ENCODE measurements at regions not wholly inside any gene's neighbourhood (a gene's known extent, or its start where the extent isn't known, plus 50 kb on each side); places are given as distances from the start of the nearest gene placed in this dataset.

DNA sequence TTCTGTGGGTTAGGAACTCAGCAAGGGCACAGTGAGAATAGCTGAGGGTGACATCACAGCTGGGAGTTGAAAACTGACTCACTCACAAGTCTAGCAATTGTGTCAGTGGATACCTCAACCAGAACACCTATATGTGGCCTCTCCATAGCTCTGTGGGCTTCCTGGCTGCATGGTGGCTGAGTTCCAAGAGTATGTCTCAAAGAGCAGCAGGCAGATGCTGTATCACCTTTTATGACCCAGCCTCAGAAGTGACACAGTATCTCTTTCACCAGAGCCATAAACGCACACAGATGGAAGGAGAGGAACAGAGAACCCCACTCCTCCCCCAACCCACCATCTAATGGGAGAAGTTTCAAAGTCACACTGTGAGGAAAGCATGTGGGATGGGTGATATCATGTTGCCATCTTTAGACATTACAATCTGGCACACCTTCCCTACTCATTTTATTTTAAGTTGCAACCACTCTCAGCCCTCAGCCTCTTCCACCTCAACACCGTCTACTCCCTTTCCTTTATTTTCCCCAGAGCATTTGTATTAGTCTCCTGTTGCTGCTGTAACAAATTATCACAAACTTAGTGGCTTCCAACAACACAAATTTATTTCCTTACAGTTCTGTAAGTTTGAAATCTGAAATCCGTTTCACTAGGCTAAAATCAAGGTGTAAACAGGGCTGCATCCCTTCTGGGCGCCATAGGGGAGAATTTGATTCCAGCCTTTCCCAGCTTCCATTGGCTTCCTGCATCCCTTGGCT, 134.6 kb upstream of the SPATS2L start:
- in situ Hi-C loops (cut with HindIII; ENCODE audit: low sequenced_read_pairs): no loop called here

DNA sequence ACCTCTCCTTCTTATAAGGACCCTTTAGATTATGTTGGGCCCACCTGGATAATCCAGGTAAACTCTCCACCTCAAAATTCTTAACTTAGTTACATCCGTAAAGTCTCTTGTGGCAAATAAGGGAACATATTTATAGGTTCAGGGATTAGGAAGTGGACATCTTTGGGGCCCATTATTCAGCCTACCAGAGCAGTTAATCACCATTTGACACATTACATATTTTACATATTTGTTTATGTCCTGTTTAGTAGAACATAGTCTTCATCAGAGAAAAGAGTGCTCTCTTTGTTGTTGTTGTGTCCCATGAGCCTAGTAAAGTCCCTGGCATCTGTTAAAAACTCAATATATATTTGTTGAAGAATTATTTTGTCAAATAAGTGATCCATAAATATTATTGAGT, 134.0 kb upstream of the SPATS2L start:
- in situ Hi-C loops (cut with HindIII; ENCODE audit: low sequenced_read_pairs): no loop called here

DNA sequence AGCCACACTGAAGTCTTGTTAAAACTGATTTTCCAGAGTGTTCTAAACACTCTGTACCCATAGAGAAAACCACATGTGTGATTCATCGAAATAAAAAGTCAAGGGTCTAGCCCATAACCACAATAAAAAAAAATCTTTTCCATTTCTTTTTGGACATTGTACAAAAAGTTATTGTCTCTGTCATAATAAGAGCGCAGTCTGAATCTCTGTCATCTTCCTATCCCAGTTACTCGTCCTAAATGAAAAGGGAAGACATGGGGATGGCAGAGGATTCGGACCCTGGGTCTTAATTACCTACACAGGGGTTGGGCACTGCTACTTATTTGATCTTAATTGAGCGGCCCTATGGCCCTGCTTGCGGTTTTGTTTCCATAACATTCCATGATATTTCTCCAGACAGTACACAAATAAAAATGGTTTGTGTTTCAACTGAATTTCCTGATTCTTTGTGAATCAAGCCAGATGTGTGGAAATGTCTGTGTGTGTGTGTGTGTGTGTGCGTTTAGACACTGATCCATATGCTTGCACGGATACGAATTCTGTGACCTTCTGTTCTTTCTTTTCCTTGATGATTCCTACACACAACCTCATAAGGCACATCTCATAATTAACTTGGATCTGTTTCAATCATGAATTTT, 133.4 kb upstream of the SPATS2L start:
- in situ Hi-C loops (cut with HindIII; ENCODE audit: low sequenced_read_pairs): no loop called here

DNA sequence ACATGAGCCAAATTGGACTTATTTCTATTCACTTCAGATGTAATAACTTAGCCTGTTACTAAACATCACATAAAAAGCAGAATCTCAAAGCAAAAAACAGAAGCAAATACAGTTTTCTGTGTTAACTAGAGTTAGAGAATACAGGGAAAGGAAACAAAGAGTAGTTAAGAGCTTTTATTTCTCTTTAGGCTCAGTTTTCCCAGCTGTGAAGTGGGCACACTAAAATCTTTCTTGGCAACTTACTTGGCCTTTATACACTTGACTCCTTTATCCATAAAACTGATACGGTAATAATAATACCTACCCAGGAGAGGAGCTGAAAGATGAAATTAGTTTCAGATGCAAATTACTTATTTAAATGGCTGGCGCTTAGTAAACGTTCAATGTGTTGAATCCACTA, 132.8 kb upstream of the SPATS2L start:
- in situ Hi-C loops (cut with HindIII; ENCODE audit: low sequenced_read_pairs): no loop called here

DNA sequence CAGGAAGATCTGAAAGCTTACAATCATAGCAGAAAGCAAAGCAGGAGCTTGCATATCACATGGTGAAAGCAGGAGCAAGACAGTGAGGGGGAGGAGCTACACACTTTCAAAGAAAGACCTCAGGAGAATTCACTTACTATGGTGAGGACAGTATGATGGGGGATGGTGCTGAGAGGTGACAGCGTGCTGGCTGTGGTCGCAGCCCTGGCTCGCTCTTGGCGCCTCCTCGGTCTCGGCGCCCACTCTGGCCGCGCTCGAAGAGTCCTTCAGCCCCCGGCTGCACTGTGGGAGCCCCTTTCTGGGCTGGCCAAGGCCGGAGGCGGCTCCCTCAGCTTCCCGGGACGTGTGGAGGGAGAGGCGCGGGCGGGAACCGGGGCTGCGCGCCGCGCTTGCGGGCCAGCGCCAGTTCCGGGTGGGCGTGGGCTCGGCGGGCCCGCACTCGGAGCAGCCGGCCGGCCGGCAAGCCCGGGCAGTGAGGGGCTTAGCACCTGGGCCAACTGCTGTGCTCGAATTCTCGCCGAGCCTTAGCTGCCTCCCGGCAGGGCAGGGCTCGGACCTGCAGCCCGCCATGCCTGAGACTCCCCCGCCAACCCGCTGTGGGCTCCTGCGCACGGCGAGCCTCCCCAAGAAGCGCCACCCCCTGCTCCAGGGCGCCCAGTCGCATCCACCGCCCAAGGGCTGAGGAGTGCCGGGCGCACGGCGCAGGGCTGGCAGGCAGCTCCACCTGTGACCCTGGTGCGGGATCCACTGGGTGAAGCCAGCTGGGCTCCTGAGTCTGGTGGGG, 131.9 kb upstream of the SPATS2L start:
- in situ Hi-C loops (cut with HindIII; ENCODE audit: low sequenced_read_pairs): no loop called here

DNA sequence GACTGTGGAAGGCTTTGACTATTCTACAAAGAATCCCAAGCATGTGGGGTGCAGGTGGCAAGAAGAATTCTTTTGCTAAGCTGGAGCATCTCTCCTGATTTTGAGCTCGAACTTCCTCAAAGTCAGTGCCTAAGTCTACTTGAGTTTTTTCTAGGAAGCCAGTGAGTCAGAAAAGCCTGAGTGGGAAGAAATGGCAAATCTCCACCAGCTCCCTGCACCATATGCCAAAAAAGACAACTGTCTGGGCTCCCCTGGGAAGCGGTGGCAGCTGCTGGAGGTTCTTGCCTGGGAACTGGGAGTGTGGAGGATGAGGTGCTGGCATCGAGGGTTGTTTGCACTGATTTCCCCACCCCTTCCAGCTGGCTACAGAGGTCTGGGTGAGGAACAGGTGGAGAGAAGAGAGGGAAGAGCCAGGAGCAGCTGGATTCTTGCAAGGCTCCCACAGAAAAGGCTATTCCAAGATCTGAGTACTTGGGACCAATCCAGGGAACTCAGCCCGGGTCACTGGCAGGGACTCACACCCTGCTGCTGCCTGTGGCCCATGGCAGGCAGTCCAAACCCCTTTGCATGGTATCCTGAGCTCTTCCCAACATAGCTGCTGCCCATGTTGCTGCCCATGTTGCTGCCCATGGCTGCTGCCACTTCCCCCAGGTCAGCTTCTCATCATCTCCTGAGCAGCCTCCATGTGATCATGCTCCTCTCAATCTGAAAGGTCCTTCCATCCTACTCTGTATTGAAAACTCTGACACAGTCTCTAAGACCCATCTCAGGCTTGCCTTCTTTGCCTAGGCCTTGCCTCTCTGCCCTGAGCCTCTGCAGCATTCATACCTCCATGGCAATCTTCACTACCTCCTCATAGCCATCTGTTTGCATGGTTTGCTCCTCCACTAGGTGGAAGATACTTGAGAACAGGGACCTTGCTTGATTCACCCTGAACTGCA, 128.3 kb upstream of the SPATS2L start:
- in situ Hi-C loops (cut with HindIII; ENCODE audit: low sequenced_read_pairs): no loop called here

DNA sequence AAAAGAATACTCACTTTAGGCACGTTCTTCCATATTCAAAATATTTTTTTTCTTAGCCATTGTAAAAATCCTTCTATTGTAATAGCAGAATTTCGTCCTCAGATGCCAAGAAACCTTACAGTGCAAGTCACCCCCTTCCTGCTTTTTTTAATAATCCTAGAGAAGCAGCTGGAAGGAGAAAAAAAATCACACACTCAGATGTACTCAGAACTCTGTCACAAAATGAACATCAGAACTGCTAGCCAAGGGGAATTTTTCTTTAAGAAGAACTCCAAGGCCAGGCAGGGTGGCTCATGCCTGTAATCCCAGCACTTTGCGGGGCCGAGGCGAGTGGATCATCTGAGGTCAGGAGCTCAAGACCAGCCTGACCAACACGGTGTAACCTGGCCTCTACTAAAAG, 127.3 kb upstream of the SPATS2L start:
- in situ Hi-C loops (cut with HindIII; ENCODE audit: low sequenced_read_pairs): no loop called here

DNA sequence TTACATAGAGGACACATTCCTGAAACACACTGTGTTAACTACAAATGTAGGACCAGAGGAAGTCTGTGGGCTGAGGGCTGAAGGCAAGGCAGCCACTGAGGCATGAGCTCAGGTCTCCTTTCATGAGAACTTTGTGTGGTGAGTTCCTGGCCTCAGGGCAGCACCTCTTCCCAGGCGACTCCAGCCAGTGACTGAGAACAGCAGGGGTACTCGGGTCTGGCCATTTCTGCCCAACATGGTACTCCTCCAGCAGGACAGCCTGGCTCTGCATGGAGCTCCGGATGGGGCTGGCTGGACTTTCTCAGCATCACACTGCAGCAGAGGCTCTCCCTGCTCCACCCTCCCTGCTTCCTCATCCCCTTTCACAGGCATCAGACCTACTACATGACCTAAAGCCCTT, 125.5 kb upstream of the SPATS2L start:
- in situ Hi-C loops (cut with HindIII; ENCODE audit: low sequenced_read_pairs): no loop called here

DNA sequence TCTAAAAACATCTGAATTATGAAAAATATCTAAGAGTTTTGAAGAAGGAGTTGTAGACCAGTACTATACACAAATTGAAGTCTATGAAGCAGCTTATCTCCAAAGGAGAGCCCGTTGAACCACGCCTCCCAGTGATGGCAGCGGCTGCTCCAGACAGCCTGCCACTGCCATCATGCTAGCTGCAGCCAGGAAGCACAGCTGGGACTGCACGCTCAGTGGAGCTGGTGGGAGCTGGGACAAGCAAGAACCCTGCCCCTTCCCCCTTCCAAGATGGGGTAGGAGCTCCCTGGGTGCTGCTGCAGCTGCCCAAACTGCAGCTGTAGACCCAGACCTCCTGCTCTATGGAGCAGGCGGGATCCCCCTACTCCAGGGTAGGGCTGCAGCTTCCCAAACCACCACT, 124.7 kb upstream of the SPATS2L start:
- in situ Hi-C loops (cut with HindIII; ENCODE audit: low sequenced_read_pairs): no loop called here

DNA sequence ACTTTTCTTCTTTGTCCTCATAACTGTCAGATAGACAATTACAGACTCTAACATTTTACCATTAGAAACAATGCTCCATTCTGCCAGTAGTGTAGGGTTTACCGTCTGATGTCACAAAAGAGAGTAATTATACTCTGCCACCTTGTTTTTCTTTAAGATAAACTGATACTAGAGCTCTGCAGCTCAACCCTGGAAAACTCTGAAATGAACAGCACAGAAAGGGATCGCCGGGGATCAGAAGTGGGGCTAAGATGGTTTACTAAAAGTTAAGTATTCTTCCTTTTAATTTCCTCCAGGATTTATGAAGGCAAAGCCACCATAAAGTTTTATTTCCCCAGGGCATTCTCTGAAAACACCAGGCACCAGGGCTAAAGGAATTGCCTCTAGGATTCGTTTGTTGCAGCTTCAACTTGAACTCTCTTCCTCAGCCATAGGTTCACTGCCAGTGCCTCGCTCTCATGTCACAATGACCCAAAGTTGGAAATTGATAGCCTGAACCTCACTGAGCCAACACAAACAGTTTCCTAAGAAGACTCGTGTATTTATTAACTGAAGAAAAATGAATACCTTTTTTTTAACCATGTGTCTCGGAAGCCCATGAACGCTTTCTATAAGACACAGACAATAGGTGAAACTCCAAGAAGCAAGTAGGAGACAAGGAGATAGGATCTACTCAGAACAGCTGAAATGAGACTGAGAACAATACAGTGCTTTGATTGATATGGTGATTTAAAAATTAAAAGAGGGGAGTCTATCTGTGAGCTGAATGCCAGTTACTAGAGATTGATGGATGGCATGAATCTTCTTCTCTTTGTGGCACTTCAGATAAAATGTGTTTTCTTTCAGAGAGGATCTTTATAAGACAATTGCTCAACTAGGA, 121.5 kb upstream of the SPATS2L start:
- in situ Hi-C loops (cut with HindIII; ENCODE audit: low sequenced_read_pairs): no loop called here

DNA sequence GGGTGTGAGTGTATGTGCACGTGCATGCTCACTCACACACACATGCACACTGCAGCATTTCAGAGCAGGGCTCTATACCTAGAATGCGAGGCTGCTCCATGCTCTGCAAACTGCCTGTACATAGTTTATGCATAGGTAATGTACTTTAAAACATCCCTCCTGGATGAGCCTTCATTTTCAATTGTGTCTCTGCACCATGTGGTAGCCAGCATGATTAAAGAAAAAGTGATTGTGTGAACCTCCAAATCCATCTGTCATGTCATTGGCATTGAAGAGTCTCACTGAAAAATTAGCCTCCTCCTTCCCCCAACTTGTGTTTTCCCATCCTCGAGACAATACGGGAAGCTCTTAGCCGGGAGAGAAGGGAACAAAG, 120.9 kb upstream of the SPATS2L start:
- in situ Hi-C loops (cut with HindIII; ENCODE audit: low sequenced_read_pairs): no loop called here

DNA sequence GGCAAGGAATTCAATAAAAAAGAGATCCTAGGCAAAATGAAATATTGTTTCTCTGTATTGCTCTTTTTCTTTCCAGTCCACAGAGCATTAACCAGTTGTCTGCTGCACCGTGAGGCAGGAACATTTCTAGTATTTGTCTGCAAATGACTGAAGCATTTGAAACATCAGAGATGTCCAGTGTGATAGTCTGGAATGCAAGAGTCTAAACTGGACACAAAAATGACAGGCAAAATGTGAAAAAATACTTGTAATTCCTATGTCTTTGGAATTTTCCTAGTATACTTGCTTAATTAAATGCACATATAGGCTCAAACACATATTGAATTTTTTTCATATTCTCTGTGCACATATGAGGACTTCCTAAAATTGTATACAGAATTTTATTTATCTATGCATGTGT, 120.5 kb upstream of the SPATS2L start:
- in situ Hi-C loops (cut with HindIII; ENCODE audit: low sequenced_read_pairs): no loop called here

DNA sequence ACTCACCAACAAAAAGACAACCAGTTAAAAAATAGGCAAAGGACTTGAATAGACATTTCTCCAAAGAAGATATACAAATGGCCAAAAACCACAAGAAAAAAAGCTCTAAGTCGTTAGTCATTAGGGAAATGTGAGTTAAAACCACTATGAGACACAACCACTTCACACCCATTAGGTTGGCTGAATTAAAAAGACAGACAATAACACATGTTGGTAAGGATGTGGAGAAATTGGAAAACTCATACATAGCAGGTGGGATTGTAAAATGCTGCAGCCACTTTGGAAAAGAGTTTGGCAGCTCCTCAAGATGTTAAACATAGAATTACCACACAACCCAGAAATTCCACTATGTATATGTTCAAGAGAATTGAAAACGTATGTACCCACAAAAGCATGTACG, 117.6 kb upstream of the SPATS2L start:
- in situ Hi-C loops (cut with HindIII; ENCODE audit: low sequenced_read_pairs): no loop called here

DNA sequence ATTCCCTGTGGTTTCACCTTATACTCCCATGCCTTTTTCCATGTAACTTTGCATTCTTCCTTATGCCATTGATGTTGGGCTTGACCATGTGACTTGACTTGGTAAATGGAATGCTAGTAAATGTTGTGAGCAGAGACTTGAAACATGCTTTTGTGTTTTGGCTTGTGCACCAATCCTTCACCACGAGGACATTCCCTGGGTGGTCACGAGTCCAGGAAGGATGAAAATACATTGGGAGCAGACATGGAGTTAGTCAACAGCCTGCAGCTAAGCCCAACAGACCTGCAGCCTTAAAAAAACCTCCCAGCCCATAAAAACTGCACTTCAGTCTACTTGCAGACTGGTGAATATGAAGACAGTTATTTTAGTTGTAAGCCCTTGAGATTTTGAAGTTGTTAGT, 116.5 kb upstream of the SPATS2L start:
- in situ Hi-C loops (cut with HindIII; ENCODE audit: low sequenced_read_pairs): no loop called here

DNA sequence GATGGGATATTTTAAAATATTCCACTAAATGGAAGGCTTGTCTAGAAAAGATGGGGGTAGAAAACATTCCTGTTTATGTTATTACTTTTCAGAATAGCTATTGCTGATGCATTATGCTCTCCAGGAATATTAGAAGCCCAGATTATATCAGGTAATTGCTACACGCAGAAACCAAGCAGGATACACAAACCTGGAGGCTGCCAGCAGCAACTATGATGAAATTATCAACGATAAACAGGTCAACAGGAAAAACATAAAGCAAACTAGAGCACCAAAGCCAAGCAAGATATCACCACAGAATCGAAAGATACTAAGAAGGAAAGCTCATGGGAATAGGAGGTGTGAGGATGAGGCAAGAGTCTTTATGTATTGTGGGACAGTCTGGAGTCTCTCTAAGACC, 113.2 kb upstream of the SPATS2L start:
- in situ Hi-C loops (cut with HindIII; ENCODE audit: low sequenced_read_pairs): no loop called here

DNA sequence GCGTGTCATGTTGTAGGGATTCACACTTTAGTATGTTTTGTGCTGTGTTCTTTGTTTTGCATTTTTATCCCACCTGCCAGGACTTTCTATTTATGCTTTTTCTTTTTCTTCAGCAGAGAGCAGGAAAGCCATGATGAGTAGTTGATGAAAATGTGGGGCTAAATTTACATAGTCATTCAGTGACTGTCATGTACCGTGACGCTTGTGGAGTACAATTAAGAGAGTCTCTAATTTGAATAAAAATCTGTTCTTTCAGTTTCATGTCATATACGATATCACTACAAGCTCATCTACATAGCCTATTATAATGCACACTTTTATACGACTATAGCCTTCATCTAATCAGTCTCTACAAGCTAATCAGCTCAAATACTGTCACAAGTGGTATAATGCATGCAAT, 112.7 kb upstream of the SPATS2L start:
- in situ Hi-C loops (cut with HindIII; ENCODE audit: low sequenced_read_pairs): no loop called here

DNA sequence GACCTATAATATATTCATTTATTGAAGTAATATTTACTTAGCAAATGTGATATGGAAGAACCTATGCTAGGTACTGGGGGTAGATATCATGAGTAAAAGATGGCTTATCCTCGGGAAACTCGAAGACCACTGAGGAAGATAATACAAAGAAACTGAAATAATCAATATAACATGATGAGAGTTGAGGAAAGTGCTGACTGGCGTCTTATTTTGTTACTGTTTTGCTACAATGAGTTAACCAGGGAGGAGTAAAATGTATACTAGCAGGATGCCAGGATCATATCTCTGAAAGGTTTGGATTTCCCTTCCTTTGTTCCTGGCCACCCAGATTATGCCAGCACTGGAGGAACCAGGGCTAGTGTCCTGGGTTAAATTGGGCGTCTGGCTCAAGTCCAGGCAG, 111.7 kb upstream of the SPATS2L start:
- in situ Hi-C loops (cut with HindIII; ENCODE audit: low sequenced_read_pairs): no loop called here

DNA sequence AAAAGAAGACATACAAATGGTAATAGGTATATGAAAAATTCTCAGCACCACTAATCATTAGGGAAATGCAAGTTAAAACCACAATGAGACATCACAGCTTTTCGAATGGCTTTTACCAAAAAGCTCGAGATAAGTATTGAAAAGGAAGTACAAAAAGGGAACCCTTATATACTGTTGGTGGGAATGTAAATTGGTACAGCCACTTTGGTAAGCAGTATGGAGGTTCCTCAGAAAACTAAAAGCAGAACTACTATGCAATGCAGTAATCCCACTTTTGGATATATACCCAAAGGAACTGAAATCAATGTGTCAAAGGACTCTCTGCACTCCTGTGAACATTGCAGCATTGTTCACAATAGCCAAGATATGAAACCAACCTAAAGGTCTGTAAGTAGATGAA, 107.5 kb upstream of the SPATS2L start:
- in situ Hi-C loops (cut with HindIII; ENCODE audit: low sequenced_read_pairs): no loop called here

DNA sequence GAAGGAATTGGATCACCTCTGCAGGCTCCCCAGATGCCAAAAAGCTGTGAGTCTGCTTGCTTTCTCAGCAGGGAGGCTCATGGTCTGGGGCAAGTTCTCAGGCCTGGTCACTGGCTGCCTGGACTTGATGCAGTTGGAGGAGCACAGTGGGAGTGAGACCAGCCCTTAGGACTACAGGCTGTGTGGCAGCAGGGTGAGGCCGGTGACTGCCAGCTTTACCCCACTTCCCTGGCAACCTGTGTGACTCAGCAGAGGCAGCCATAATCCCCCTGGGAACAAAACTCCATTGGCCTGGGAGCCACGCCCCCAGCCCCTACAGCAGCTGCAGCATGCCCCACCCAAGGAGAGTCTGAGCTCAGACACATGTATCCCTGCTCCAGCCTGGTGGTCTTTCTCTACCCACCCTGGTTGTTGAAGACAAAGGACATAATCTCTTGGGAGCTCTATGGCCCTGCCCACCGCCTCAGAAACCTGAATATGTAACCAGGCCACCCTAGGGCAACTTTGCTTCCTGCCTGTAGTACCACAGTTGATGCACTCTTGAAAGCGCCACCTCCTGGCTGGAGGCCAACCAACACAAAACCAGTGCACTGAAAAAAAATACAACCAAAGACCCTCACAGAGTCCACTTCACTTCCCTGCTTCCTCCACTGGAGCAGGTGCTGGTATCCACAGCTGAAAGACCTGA, 106.8 kb upstream of the SPATS2L start:
- in situ Hi-C loops (cut with HindIII; ENCODE audit: low sequenced_read_pairs): no loop called here

Measured in DLD1 (cell line).